HEK293T (cell line): ENCODE measurements at regions not wholly inside any gene's neighbourhood (a gene's known extent, or its start where the extent isn't known, plus 50 kb on each side); places are given as distances from the start of the nearest gene placed in this dataset.
"Not testable (repeated sequence)": the region's sequence is repeated elsewhere in the genome, so short reads cannot be mapped to it uniquely, and the experiment has no call there.

ENCODE experiments used
- CTCF ChIA-PET: fragments of 350-600 bp; formaldehyde crosslinking; extraction: SDS; loops from one replicate; lab custom pipeline; 2021; ENCODE audit warnings: antibody characterized with exemption, inconsistent platforms; lab: Yijun Ruan, JAX
- POLR2A ChIA-PET: fragments of 350-600 bp; formaldehyde crosslinking; extraction: SDS; loops from one replicate; lab custom pipeline; 2020; ENCODE audit warnings: antibody characterized with exemption, inconsistent platforms; lab: Yijun Ruan, JAX
- DNase-seq: peaks from one replicate; pipeline ENCODE4 v3.0.0; 2012; ENCODE audit warnings: mixed read lengths; ENCODE audit errors: extremely low spot score

DNA sequence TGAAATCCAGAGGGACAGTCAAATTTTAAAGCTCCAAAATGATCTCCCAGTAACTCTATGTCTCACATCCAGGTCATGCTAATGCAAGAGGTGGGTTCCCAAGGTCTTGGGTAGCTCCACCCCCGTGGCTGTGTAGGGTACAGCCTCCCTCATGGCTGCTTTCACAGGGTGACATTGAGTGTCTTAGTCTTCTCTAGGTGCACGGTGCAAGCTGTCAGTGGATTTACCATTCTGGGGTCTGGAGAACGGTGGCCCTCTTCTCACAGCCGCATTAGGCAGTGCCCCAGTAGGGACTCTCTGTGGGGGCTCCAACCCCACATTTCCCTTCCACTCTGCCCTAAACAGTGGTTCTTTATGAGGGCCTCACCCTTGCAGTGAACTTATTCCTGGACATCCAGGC is 640.0 kb upstream of the TPTE start:
- POLR2A ChIA-PET, DNase-seq, CTCF ChIA-PET: not testable (repeated sequence)

GRCh38 chr21:9883047-9883446 is 638.3 kb upstream of the TPTE start:
- CTCF ChIA-PET, POLR2A ChIA-PET, DNase-seq: not testable (repeated sequence)

- POLR2A ChIA-PET, DNase-seq, CTCF ChIA-PET: not testable (repeated sequence)
Observed at GRCh38 chr21:9883571-9884282, 637.7 kb upstream of the TPTE start.

DNA sequence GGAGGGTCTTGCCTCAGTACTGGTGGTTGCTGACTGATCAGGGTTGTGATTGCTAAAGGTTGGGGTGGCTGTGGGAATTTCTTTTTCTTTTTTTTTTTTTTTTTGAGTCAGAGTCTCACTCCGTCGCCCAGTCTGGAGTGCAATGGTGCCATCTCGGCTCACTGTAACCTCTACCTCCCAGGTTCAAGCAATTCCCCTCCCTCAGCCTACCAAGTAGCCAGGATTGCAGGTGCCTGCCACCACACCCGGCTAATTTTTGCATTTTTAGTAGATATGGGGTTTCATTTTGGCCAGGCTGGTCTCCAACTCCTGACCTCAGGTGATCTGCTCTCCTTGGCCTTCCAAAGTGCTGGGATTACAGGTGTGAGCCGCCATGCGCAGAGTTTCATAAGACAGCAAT is 632.9 kb upstream of the TPTE start:
- POLR2A ChIA-PET, CTCF ChIA-PET, DNase-seq: not testable (repeated sequence)

DNA sequence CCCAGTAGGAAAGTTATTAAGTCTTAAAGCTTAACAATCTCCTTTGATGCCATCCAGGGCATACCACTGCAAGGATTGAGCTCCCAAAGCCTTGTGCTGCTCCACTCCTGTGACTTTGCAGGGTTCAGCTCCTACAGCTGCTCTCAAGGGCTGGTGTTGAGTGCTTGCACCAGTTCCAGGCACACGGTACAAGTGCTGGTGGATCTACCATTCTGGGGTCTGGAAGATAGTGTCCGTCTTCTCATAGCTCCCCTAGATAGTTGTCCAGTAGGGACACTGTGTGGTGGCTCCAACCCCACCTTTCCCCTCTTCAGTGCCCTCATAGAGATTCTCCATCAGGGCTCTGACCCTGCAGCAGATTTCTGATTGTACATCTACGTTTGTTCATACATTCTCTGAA is 617.8 kb upstream of the TPTE start:
- DNase-seq, CTCF ChIA-PET, POLR2A ChIA-PET: not testable (repeated sequence)

- DNase-seq, POLR2A ChIA-PET: not testable (repeated sequence)
Observed at GRCh38 chr21:9914135-9914534, 607.2 kb upstream of the TPTE start.

DNA sequence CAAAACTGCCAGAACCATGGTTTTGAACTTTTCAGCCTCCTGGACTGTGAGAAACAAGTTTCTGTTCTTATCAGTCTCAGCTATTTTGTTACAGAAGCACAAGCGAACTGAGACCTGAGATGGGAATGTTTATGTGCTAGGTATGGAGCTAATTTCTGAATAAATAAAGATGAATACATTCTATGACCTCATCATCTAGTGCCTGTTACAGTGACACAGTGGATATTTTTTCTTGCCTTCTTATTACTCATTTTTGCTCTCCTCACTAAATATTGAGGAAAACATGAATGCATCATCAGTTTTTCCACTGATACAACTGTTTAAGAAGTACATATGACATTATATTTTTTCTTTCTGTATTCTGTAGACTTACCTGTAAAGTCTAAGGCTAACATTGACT is 601.9 kb upstream of the TPTE start:
- CTCF ChIA-PET, DNase-seq, POLR2A ChIA-PET: not testable (repeated sequence)

More at GRCh38 chr21:9914135-9914534, 607.2 kb upstream of the TPTE start:
- CTCF ChIA-PET: not testable (repeated sequence)

DNA sequence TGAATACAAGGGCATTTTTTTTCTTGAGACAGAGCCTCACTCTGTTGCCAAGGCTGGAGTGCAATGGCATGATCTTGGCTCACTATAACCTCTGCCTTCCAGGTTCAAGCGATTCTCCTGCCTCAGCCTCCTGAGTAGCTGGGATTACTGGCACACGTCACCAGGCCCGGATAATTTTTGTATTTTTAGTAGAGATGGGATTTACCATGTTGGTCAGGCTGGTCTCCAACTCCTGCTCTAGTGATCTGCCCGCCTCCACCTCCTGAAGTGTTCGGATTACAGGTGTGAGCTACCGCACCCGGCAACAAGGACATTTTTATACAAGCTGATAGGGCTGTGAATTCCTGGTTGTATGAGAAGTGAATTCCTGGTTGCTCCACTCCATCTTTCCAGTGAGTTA is 577.7 kb upstream of the TPTE start:
- POLR2A ChIA-PET, CTCF ChIA-PET: not testable (repeated sequence)

DNA sequence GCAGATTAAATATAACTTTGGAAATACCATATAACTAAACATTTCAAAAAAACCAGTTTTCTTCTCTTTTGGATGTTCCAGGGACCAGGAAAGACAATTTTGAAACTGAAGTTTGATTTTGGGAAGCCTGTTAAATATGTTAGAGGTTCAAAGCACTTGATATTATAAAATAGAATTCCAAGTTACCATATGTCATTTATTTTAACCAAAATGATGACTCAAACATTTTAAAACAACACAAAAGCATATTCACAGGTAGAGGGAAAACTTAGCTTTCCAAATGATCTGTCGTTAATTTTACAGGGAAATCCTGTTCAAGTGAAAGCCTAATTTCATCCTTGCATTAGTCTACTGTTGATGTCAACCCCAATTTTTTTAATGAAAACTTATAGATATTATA is 575.3 kb upstream of the TPTE start:
- DNase-seq, CTCF ChIA-PET, POLR2A ChIA-PET: not testable (repeated sequence)

More for the DNA sequence above, 577.7 kb upstream of the TPTE start:
- not testable (repeated sequence) for DNase-seq

- DNase-seq, POLR2A ChIA-PET, CTCF ChIA-PET: not testable (repeated sequence)
Observed at GRCh38 chr21:9949510-9950289, 571.7 kb upstream of the TPTE start.

- DNase-seq, CTCF ChIA-PET: not testable (repeated sequence)
Observed at GRCh38 chr21:9950363-9950762, 571.0 kb upstream of the TPTE start.

DNA sequence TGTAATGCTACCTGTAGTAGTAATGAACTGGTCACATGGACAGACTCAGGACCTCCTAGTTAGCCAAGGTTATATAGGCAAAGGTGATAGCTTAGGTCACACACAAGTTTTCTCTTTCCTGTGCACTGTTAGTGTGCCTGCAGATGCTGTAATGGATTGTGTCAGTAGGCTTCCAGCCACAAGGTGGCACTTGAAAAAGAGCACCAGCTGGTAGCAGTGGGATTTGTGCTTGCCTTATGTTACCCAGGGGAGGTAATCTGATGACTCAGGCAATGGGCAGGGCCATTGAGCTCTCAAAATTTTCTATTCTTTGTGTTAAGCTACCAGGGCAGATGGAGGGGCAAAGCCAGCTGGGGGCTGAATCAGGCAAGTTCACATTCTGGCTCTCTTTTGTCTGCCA is 562.6 kb upstream of the TPTE start:
- DNase-seq, CTCF ChIA-PET, POLR2A ChIA-PET: not testable (repeated sequence)

More at GRCh38 chr21:9950363-9950762, 571.0 kb upstream of the TPTE start:
- POLR2A ChIA-PET: not testable (repeated sequence)

DNA sequence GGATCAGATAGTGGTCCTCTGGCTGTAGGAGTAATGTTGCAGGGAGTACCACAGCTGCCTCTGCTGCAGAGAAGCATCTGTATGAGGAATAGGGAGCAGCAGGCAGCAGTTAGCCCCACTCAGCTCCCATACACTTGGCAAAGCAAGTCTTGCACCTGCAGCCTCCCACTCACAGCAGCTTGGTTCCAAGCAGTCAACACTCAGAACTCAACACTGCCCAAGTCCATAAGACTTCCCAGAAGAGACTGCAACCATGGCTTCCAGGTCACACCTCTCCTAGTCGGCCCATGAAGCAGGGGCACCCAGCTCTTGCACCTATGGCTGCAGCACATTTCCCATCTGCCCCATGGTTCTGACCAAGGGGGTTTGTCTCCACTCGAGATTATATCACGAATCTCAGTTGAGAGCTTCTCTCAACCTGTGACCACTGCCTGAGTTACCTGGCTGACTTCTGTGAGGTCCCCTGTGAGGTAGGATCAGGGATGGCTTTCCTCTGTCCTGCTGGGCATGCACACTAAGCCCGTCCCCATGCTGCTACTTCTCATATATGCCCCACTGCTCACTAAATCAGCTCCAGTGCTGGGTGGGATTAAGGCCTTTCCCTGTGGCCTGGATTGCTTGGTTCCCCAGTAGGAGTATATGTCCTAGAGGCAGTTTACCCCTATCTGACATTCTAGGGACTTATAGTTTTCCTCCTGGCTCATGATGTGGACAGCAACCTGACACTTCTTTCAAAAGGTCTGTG is 562.0 kb upstream of the TPTE start:
- CTCF ChIA-PET, POLR2A ChIA-PET, DNase-seq: not testable (repeated sequence)

DNA sequence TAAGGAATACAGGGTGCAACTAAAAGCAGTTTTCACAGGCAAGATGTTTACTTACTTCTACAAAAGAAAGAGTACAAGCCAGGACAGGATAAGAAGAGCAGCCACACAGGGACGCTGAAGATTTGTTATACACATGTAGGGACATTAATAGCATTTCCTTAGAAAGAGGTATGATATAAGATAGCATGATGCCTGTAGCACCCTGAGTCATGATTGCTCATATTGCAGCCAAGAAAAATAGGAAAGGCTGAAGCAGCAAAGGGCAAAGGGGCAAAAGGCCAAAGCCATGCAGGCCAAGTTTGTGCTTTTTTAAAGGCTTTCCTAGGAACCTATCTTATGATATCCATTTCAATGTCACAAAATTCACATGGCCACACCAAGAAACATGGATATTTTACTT is 552.0 kb upstream of the TPTE start:
- DNase-seq, CTCF ChIA-PET, POLR2A ChIA-PET: not testable (repeated sequence)

- POLR2A ChIA-PET, CTCF ChIA-PET: not testable (repeated sequence)
Observed at GRCh38 chr21:9972018-9972417, 549.4 kb upstream of the TPTE start.

DNA sequence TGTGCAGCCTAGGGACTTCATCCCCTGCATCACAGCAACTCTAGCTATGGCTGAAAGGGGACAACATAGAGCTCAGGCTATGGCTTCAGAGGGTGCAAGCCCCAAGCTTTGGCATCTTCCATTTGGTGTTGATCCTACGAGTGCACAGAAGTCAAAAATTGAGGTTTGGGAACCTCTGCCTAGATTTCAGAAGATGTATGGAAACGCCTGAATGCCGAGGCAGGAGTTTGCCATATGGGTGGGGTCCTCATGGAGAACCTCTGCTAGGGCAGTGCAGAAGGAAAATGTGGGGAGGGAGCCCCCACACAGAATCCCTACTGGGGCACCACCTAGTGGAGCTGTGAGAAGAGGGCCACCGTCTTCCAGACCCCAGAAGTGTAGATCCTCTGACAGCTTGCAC is 543.0 kb upstream of the TPTE start:
- POLR2A ChIA-PET, DNase-seq, CTCF ChIA-PET: not testable (repeated sequence)

More at GRCh38 chr21:9972018-9972417, 549.4 kb upstream of the TPTE start:
- not testable (repeated sequence) for DNase-seq

GRCh38 chr21:9997507-9997906 is 523.9 kb upstream of the TPTE start:
- POLR2A ChIA-PET, CTCF ChIA-PET, DNase-seq: not testable (repeated sequence)

DNA sequence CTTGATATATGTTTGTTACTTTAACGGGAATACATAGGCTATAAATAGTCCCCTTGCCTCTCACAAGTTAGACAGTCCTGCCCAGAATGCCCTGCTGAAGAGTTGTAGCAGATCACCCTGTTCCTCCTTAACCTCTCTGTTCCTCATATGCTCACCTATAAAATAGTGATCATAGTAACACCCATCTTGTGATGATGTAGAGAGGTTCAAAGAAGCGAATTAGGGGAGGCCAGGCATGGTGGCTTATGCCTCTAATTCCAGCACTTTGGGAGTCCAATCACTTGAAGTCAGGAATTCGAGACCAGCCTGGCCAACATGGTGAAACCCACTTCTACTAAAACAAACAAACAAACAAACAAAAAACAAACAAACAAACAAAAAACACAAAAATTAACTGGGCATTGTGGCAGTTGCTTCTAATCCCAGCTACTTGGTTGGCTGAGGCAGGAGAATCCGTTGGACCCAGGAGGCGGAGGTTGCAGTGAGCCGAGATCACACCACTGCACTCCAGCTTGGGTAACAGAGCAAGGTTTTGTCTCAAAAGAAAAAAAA is 518.5 kb upstream of the TPTE start:
- POLR2A ChIA-PET, CTCF ChIA-PET, DNase-seq: not testable (repeated sequence)
